OCI-LY7 (cell line): ENCODE measurements at regions not wholly inside any gene's neighbourhood (a gene's known extent, or its start where the extent isn't known, plus 50 kb on each side); places are given as distances from the start of the nearest gene placed in this dataset.

Source experiments
- BruUV-seq: library from RNA; stranded (reverse); fragments of 400-500 nt; replicated peaks from 2 replicates; lab custom pipeline; 2021; lab: Mats Ljungman, UMichigan
- CTCF ChIA-PET: fragments of 300-600 bp; sonication (Branson Sonifier 250); formaldehyde crosslinking; loops from one replicate; lab custom pipeline; 2022; ENCODE audit warnings: antibody characterized with exemption; ENCODE audit not compliant: unreplicated experiment; lab: Charles Lee
- POLR2A ChIA-PET: fragments of 300-600 bp; sonication (Branson Sonifier 250); formaldehyde crosslinking; loops from one replicate; lab custom pipeline; 2022; ENCODE audit warnings: antibody characterized with exemption; lab: Charles Lee
- DNase-seq: peaks from one replicate; pipeline ENCODE4 v3.0.0-alpha.2; 2015; ENCODE audit warnings: low spot score
- H2AFZ ChIP-seq: fragments of 200-600 bp; sonication (generic), shearing (Covaris generic); 2 replicates; pipeline ENCODE4 v1.6.1; 2014; ENCODE audit warnings: mild to moderate bottlenecking, antibody characterized with exemption, low read length, moderate library complexity
- H3K27ac ChIP-seq: fragments of 200-600 bp; sonication (generic); 2 replicates; pipeline ENCODE4 v1.5.1; 2014; ENCODE audit warnings: mixed run types, low read depth, mild to moderate bottlenecking, moderate library complexity, low read length, inconsistent platforms; ENCODE audit not compliant: poor library complexity, severe bottlenecking
- H3K36me3 ChIP-seq: fragments of 200-600 bp; sonication (generic); 2 replicates; pipeline ENCODE4 v1.6.1; 2014; ENCODE audit warnings: mild to moderate bottlenecking, antibody characterized with exemption, low read length, moderate library complexity, mixed read lengths; ENCODE audit not compliant: insufficient read depth
- H3K4me1 ChIP-seq: fragments of 200-600 bp; sonication (generic); 2 replicates; pipeline ENCODE4 v1.5.1; 2014; ENCODE audit warnings: mild to moderate bottlenecking, low read length; ENCODE audit not compliant: insufficient read depth, poor library complexity, severe bottlenecking
- H3K4me2 ChIP-seq: fragments of 200-600 bp; sonication (generic); 2 replicates; pipeline ENCODE4 v1.6.1; 2014; ENCODE audit warnings: mild to moderate bottlenecking, low read length
- H3K4me3 ChIP-seq: fragments of 200-600 bp; sonication (generic); 2 replicates; pipeline ENCODE4 v1.5.1; 2014; ENCODE audit warnings: mild to moderate bottlenecking, low read depth, low read length; ENCODE audit not compliant: poor library complexity, severe bottlenecking
- H3K79me2 ChIP-seq: fragments of 200-600 bp; sonication (generic); 2 replicates; pipeline ENCODE4 v1.6.1; 2016; ENCODE audit warnings: low read depth, mild to moderate bottlenecking, low read length, moderate library complexity, mixed read lengths; ENCODE audit not compliant: insufficient read depth
- H3K9me2 ChIP-seq: fragments of 200-600 bp; sonication (generic); 2 replicates; pipeline ENCODE4 v1.6.1; 2016; ENCODE audit warnings: mild to moderate bottlenecking, low read length, mixed read lengths; ENCODE audit not compliant: insufficient read depth
- H3K9me3 ChIP-seq: fragments of 200-600 bp; sonication (generic); 2 replicates; pipeline ENCODE4 v1.6.1; 2014; ENCODE audit warnings: mild to moderate bottlenecking, mixed run types, low read length, mixed read lengths
- H4K20me1 ChIP-seq: fragments of 200-600 bp; sonication (generic); 2 replicates; pipeline ENCODE4 v1.6.1; 2014; ENCODE audit warnings: mild to moderate bottlenecking, antibody characterized with exemption, low read length, moderate library complexity, mixed read lengths; ENCODE audit not compliant: insufficient read depth
- CTCF ChIP-seq: fragments of 200-600 bp; sonication (generic); conservative IDR thresholded peaks from 2 replicates; pipeline ENCODE4 v1.5.1; 2014; ENCODE audit warnings: mild to moderate bottlenecking, antibody characterized with exemption, low read length, moderate library complexity, mixed read lengths
- EZH2phosphoT487 ChIP-seq: fragments of 200-600 bp; sonication (generic); IDR thresholded peaks from 2 replicates; pipeline ENCODE4 v1.6.1; 2018; ENCODE audit warnings: low read depth, borderline replicate concordance, mild to moderate bottlenecking, mixed run types, antibody characterized with exemption, low read length, moderate library complexity, mixed read lengths
- intact Hi-C: fragments of 100-400 bp; cut with micrococcal nuclease; formaldehyde crosslinking; loops from one replicate; pipeline ENCODE4 v1.10.0; 2022; ENCODE audit not compliant: unreplicated experiment

- POLR2A ChIA-PET: no interaction called here
- no TSS peak for BruUV-seq
- Histone ChIP-seq H3K4me2 (no peak overlapping the region), H4K20me1 (no peaks in the 10 kb centered on the region), H3K9me2 (no peaks in the 10 kb centered on the region), H2AFZ (no peak overlapping the region), H3K9me3 (no peaks in the 10 kb centered on the region), H3K27ac (no peak overlapping the region), H3K79me2 (no peaks in the 10 kb centered on the region), H3K36me3 (no peaks in the 10 kb centered on the region), H3K4me3 (no peak overlapping the region), H3K4me1 (no peaks in the 10 kb centered on the region)
- DNase-seq: no peak
- intact Hi-C loops: no loop called here
- CTCF ChIA-PET: interaction anchor here (0.5 kb wide), 1 partner anchor 260 kb away, joined by 3 read pairs; no protein-coding TSS in a partner anchor
- no peak for TF ChIP-seq EZH2phosphoT487
- TF ChIP-seq CTCF: no peak
These were observed 535.1 kb downstream of the MATN1 start for GRCh38 chr1:30188329-30188728.

GRCh38 chr1:30187413-30188023 is 535.9 kb downstream of the MATN1 start:
- no TSS peak for BruUV-seq
- ChIA-PET POLR2A (interaction anchor here (0.7 kb wide), 1 partner anchor 745 kb away, joined by 3 read pairs; no protein-coding TSS in a partner anchor), CTCF (no interaction called here)
- no peak for DNase-seq
- no peaks in the 10 kb centered on the region for H3K9me3 ChIP-seq
- H3K4me1 ChIP-seq: no peaks in the 10 kb centered on the region
- no peak overlapping the region for H2AFZ ChIP-seq
- intact Hi-C loops: no loop called here
- TF ChIP-seq EZH2phosphoT487 (no peak), CTCF (no peak)
- no peak overlapping the region for H3K27ac ChIP-seq
- H3K4me3 ChIP-seq: no peak overlapping the region
- no peaks in the 10 kb centered on the region for H4K20me1 ChIP-seq
- no peaks in the 10 kb centered on the region for H3K79me2 ChIP-seq
- no peak overlapping the region for H3K4me2 ChIP-seq
- H3K9me2 ChIP-seq: no peaks in the 10 kb centered on the region
- H3K36me3 ChIP-seq: no peaks in the 10 kb centered on the region

- intact Hi-C loops: no loop called here
- Histone ChIP-seq H3K4me2 (no peak overlapping the region), H3K9me3 (no peaks in the 10 kb centered on the region), H3K36me3 (no peaks in the 10 kb centered on the region), H4K20me1 (no peaks in the 10 kb centered on the region), H3K4me1 (no peaks in the 10 kb centered on the region), H3K79me2 (no peaks in the 10 kb centered on the region), H3K27ac (no peak overlapping the region), H2AFZ (no peak overlapping the region), H3K9me2 (no peaks in the 10 kb centered on the region), H3K4me3 (no peak overlapping the region)
- ChIA-PET CTCF (no interaction called here), POLR2A (no interaction called here)
- TF ChIP-seq EZH2phosphoT487 (no peak), CTCF (no peak)
- no peak for DNase-seq
- no TSS peak for BruUV-seq
These were observed 536.8 kb downstream of the MATN1 start for GRCh38 chr1:30186586-30186985.
